ENCODE measurements at regions not wholly inside any gene's neighbourhood (a gene's known extent, or its start where the extent isn't known, plus 50 kb on each side); places are given as distances from the start of the nearest gene placed in this dataset.
"Not testable (repeated sequence)": the region's sequence is repeated elsewhere in the genome, so short reads cannot be mapped to it uniquely, and the experiment has no call there.

DNA sequence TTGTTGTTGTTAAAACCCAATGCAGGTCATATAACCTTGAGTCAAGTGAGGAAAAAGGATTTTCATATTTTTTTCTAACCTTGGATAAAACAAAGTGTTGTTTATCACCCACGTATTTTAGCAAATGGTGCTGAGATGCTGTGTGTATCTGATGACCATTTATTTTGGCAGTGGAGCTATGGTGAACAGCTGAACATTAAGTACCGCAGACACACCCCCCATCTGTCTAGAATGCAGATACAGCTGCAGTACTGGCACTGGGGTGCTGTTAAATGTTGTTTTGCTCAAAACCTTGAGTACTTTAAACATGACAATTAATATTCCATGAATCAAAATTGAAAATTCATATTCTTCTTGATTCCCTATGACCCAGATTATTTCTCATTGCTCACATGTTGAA, 773.3 kb upstream of the SLC39A10 start:
- no peak for DNase-seq

DNA sequence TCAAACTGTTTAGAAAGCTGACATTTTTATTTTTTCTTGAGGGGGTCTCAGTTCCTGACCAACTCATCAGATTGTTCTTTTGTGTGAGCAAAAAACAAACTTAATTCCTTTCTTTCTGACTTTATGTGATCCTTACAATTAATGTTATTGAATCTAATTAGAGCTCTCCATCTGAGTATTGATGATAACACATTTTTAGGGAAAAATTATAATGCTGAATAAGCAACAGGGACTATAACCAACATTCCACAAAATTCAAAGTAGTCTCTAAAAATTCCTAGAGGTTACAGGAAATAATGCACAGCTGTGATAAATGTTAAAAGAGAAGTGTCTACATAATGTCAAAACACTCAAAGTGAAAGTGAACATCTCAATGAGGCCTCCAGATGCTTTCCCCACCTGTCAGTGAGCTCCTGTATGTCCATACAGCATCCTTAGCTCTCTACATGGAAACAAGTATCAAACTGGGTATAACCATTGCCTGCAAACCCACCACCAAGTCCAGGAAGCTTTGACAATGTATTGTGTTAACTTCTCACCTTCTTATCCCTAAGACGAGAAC, 786.0 kb upstream of the SLC39A10 start:
- no peak for DNase-seq

DNA sequence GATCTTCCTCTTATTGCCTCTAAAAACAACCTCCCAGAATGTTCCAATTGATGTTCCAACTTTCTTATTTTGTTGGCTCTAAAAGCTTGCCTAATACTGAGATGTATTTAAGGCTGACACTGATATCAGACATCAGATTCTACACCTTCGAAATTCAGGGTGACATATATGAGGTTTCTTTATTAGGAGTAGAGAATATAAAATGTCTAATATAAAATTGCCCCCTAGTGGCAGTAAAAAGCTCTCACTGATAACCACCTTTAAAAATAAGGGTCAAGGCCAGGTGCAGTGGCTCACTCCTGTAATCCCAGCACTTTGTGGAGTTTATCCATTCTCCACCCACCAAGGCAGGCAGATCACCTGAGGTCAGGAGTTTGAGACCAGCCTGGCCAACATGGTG, 789.7 kb upstream of the SLC39A10 start:
- no peak for DNase-seq

DNA sequence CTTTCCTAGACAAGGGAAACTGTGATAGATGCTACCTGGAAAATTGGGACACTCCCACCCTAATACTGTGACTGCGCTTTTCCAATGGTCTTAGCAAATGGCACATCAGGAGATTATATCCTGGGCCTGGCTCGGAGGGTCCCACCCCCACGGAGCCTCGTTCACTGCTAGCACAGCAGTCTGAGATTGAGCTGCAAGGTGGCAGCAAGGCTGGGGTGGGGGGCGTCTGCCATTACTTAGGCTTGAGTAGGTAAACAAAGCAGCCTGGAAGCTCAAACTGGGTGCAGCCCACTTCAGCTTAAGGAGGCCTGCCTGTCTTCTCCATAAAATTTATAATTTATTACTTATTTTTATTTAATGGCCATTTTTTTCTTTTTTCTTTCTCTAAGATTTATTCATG, 802.1 kb upstream of the SLC39A10 start:
- DNase-seq, result no peak

DNA sequence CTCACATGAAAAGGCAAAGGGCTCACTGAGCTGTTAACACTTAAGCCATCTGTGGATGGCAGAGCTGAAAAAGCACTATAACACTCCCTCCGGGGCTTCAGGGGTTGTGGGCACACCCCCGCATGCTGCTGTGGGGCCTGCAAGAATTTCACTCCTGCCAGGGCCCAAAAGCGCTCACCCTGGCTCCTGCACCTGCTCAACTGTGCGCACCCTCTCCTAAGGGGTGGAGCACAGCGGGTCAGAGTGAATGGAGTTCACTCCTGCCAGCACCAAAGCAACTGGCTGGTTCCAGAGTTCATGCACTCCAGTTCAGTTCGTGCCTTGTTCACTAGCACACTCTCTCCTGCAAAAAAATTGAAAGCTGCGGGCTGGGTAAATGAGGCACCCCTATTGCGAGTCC, 814.2 kb upstream of the SLC39A10 start:
- no peak for DNase-seq

DNA sequence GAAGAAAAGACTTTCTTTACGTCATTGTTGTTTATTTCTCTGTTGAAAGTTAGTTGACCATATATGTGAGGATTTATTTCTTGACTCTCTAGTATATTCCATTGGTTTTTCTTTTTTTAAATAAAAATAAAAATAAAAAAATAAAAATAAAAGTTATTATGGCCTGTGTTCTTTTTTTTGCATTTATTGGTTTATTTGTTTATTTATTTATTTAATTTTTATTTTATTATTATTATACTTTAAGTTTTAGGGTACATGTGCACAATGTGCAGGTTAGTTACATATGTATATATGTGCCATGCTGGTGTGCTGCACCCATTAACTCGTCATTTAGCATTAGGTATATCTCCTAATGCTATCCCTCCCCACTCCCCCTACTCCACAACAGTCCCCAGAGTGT, 822.7 kb upstream of the SLC39A10 start:
- DNase-seq, result not testable (repeated sequence)

DNA sequence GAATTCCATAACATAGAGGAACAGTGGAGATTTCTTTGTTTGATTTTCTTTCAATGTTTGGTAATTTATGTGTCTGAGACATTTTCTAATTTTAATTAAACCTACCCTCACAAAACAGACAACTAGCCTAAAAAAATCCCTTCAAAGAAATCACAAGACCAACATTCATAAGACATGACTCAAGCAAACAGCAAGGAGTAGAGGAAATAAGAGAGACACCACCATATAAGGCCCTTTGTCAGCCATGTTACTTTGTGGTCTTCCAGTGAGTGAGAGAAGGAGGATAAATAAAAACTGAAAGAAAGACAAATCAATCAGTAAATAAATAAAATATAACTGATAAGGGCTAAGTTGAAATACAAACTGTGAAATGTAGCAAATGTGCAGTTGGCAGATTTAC, 830.8 kb upstream of the SLC39A10 start:
- DNase-seq, result no peak

DNA sequence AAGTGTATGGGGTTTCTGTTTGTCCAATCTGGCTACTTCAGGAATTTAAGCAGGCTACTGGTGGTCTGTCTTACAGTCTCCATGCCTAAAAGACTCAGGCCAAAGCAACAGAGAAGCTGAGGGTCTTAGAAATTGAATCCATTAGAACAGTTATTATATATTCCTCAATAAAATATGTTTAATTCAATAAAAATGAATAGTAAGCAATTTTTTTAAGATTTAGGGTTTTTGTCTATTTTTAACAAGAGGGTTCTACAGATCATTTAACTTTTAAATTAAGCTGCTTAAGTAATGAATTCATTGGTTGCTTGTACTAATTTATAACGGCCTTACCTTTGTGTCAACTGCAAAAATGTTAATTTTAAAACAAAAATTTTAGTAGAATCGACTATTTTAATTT, 832.6 kb upstream of the SLC39A10 start:
- DNase-seq, result no peak

DNA sequence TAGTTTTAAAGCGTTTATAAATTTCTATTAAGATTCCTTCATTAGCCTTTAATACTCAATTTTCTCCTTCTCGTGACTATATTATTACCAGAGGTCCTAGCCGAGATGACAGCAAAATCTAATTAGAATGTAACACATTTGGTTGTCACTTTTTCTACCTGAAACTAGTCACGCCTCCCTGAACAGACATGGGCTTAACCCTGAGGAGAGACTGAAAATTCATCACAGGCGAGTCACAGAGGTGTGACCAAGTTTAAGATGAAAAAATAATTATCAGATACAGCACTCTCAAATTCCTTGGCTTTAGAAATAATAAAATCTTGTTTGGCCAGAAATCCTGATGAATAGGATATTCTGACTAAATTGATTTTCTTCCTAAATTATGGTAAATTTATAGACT, 834.4 kb upstream of the SLC39A10 start:
- DNase-seq, result no peak

DNA sequence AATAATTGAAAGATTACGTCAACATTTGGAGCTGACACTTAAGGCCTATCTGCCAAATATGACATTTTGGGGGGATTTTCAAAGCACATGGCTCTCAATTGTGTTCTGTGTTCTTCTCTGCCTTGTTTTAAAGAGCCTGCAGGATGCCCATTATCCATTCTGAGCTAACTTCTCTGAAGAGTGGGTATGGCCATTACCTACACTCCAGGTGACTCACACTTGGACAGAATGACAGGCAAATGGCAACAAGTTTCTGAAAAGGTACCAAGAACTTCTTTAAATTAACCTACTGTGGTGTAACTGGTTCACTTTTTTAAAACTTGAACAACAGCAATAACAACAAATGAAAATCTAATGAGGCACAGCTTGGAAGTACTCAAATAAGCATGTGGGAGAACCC, 834.9 kb upstream of the SLC39A10 start:
- DNase-seq, result no peak

DNA sequence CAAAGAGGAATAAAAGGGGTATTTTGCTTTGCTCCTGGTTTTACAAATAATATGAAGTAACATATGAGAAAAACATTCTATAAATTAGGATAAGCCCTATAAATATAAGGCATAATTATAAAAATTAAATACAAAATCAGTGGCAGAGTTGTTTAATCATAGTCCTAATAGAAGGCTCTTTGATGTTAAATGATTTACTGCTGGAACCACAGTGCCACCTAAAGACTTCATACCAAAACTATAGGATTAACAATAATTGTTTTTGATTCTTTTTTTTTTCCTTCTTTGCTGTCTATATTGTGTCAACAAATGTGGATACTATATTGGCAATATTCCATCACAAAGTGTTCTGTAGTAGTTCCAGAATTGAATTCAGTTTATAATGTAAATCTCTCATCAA, 837.7 kb upstream of the SLC39A10 start:
- no peak for DNase-seq

DNA sequence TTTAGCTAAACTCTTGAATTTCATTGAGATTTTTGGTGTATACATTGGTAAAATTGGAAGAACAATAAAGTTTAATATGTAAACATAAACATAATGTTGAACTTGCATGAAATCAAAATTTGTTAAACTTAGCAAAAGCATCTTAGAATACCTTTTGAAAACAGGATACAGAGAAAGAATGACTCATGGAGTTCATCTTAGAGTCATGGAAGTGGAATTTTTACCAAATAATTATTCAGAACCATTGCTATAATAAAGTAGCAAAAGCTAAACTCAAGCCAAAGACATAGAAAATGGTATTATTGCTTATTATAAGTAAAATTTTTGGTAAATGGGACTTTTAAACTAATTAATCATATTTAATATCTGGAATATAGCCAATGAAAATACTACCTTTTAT, 841.6 kb upstream of the SLC39A10 start:
- no peak for DNase-seq

DNA sequence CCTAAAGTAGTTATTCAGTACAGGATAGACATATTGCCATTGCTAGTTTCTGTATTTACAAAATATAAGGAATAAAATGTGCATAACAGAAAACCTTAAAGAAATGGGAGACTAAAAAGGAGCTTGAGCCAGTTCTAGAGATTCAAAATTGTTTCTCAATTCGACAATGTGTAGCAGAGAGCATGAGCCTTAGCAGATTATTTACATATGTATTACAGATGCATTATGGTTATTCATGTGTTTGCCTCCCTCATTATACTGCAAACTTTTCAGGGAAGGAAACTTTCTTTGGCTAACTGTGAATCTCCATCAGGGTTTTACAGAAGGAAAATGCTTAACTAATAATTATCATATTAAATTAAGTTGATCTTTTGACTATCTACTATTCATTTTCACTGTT, 854.4 kb upstream of the SLC39A10 start:
- no peak for DNase-seq

DNA sequence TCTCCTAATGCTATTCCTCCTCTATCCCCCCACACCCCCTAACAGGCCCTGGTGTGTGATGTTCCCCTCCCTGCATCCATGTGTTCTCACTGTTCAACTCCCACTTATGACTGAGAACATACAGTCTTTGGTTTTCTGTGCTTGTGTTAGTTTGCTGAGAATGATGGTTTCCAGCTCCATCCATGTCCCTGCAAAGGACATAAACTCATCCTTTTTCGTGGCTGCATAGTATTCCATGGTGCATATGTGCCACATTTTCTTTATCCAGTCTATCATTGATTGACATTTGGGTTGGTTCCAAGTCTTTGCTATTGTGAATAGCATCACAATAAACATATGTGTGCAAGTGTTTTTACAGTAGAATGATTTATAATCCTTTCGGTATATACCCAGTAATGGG, 870.0 kb upstream of the SLC39A10 start:
- DNase-seq, result not testable (repeated sequence)

DNA sequence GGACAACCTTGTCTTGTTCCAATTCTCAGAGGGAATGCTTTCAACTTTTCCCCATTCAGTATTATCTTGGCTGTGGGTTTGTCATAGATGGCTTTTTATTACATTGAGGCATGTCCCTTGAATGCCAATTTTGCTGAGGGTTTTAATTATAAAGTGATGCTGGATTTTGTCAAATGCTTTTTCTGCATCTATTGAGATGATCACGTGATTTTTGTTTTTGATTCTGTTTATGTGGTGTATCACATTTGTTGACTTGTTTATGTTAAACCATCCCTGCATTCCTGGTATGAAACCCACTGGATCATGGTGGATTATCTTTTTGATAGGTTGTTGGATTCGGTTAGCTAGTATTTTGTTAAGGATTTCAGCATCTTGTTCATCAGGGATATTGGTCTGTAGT, 885.6 kb upstream of the SLC39A10 start:
- not testable (repeated sequence) for DNase-seq

DNA sequence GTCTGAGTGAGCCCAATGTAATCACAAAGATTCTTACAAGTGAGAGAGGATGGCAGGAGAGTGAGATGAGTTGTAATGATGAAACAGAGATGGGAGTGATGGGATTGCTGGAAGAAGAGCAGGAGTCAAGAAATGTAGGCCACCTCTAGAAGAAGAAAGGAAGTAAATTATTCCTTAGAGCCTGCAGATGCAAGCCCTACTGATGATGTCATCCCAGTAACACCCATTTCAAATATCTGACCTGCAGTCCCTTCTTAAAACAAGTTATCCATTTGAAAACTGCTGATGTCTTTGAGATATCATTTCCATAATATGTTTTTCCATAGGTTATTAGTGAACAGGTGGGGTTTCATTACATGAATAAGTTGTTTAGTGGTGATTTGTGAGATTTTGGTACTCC, 888.0 kb upstream of the SLC39A10 start:
- DNase-seq, result no peak

DNA sequence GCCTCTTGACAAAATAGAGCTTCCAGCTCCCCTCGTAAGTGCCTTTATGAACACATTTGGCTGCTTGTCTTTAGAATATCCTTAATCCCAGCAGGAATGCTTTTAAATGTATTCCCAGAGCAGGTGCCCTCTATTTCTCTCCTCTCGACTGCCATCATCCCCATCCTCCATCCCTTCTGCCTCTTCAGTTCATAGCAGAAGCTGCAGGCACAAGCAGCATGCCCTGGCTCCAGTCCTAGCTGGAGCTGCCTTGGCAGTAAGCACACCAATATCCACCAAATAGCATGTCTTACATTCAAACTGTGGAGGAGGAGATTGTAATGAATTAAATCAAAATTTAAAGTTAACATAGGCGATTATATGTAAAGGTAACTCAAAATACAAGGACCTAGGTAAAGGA, 891.3 kb upstream of the SLC39A10 start:
- no peak for DNase-seq

DNA sequence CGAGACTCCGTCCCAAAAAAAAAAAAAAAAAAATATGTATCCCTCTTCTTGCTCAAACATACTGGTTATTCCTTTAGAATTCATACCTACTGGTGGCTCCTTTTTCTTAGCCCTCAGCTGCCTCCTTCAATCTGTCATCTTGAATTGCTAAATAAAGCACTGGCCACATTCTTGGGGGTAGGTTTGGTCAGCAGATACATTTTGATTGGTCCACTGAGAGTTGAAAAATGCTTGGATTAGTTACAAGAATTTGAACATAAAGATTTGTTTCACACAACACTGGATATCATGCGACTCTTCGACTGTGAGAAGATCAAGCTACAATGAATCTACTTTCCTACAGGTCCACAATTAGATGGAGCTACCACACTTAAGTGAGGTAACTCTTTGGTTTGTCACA, 906.1 kb upstream of the SLC39A10 start:
- DNase-seq, result no peak

DNA sequence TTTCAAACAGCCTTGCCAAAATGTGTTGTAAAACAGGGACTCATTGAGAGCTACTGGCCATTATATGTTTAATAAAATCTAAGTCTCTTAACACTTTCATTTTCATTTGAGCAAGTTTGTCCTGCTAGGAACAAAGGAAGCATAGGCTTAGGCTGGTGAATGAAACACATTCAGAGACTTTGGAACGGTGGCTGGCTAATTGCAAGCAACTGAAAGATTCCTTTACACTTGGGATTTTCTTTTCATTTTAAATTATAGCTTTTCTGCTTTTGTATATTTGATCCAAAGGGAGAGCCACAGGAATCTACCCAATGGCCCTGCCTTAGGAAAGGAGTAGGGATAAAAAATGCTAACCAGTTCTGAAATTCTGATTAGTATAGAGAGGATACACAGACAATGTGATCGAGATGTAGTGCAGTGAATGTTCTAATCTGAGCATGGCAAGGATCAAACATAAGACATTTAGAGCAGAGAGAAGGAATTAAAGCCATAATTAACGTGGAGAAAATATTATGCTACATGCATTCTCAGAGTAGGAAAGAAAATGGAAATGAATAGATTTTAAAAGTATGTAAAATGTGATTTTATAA, 911.4 kb upstream of the SLC39A10 start:
- DNase-seq, result no peak

DNA sequence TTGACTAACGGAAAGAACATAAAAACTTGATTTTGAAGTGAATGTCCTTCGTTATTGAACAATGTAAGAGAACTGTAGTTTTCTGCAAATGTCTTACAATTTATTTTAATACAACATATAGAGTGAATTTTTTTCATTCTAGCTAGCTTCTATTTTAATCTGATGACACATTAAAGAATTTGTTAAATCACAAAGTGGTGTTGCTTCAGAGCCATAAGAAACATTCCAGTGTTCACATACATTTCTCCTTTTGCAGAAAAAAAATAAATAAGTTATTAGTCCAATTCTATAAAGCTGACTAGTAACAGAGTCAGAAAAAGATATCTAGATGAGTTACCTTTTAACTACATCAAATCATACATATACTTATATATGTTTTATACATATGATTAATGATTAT, 914.3 kb upstream of the SLC39A10 start:
- DNase-seq, result no peak

DNA sequence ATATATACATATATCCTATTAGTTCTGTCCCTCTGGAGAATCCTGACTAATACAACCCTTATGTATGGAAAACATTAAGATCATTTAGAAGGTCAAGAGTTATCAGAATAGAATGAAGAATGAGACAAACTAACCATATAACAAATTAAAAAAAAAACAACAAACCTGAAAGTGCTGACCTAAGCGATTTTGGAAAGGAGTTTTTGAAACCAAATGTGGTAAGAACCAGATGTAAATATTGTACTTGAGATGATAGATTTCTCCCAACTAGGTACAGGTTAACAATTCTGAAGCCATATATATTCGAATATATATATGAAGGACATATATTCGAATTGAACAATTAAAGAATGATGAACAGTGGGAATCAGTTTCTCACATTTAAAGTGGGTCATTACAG, 917.8 kb upstream of the SLC39A10 start:
- DNase-seq, result no peak

DNA sequence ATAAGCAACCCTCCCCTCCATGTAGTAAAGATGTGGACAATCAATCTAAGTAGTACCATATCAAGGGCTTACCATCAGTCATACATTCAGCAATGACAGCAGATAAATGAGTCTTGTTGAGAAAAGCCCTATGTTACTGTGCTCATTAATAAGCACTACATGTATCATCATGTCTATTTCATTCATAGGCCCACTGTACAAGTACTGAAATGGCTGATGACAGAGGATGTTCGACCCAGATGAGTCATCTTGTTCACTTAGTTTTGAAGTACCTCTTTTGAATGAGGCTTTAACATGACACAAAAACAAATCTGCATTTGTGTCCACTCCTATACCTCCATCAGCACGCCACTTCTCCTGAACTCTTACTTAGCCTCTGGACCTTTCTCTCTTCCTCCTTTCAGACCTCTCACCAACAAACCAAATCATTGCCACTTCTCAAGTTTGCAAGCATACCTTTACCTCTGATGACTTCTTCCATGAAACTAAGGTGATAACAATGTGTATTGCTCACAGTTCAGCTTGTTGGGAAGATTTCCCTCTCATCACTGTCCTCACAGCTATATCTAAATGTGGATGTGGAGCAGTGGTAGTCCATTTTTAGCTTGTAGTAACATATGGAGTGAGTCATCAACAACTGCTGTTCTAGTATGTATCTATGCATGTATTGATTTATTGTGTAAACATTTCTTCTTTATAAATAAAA, 921.0 kb upstream of the SLC39A10 start:
- no peak for DNase-seq

DNA sequence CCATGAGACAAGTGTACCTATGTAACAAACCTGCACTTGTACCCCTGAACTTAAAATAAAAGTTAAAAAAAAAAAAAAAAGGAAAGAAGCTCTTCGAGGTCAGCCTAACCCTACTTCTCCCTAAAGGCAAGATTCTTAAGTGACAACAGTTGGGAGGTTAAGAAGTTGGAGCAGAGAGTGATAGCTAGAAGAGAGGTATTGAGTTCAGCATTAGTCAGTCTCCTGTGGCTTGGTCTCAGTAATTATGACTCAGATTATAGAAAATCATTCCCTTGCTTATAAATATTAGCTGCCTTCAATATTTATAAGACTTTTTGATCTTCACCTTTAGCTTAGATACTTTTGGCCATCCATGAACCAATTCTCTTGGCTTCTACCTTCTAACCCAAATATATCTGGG, 926.8 kb upstream of the SLC39A10 start:
- no peak for DNase-seq

DNA sequence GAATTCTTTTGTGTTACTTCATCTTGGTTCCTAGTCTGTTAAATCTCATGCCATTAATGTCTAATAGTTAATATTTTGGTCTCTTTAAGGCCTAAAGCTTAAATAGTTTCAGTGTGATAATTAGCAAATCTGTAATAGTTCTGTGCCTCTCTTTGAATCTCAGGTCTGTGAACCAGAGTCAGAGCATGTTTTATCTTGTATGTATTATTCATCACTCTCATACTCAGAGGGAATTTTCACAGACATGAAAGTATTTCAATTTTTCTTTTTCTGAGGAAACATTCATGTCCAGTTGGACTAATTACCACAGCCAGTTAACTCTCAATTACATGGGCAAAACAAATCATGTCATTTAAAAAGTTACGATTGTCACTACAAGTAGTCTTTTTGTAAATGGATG, 931.9 kb upstream of the SLC39A10 start:
- no peak for DNase-seq

DNA sequence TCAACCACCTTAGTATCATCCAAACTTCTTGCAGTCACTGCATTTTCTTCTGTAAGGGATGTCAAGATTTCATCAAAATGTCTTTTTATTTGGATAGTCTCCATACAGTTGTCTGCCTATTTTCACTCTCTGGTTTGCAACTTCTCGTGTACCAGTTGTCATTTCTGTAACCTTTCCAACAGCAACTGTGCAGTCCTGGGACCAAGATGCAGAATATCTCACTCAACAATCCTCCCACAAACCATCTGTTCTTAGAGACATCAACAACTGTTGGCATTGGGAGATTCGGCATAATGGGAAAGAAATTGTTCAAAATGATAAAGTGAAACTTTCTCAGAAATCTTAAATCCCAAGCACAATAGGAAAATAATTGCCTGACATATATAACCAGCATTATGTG, 933.6 kb upstream of the SLC39A10 start:
- DNase-seq, result no peak
